Osteocyte (in vitro differentiated cells): ENCODE measurements at regions not wholly inside any gene's neighbourhood (a gene's known extent, or its start where the extent isn't known, plus 50 kb on each side); places are given as distances from the start of the nearest gene placed in this dataset.

Source experiments
- DNase-seq: peaks from one replicate; pipeline ENCODE4 v3.0.0; 2021; ENCODE audit warnings: mixed read lengths; ENCODE audit not compliant: unreplicated experiment; ENCODE audit errors: extremely low spot score
- H3K27ac Mint-ChIP-seq: one replicate; pipeline ENCODE4 v1.8.0; 2021; ENCODE audit warnings: mild to moderate bottlenecking, mixed read lengths; ENCODE audit not compliant: unreplicated experiment
- H3K27me3 Mint-ChIP-seq: one replicate; pipeline ENCODE4 v1.8.0; 2021; ENCODE audit warnings: mixed read lengths; ENCODE audit not compliant: unreplicated experiment
- H3K36me3 Mint-ChIP-seq: one replicate; pipeline ENCODE4 v1.8.0; 2021; ENCODE audit warnings: mixed read lengths; ENCODE audit not compliant: unreplicated experiment
- H3K4me1 Mint-ChIP-seq: one replicate; pipeline ENCODE4 v1.8.0; 2021; ENCODE audit warnings: mixed read lengths; ENCODE audit not compliant: unreplicated experiment
- H3K4me3 Mint-ChIP-seq: one replicate; pipeline ENCODE4 v1.8.0; 2021; ENCODE audit warnings: mild to moderate bottlenecking, moderate library complexity, mixed read lengths; ENCODE audit not compliant: unreplicated experiment
- H3K9me3 Mint-ChIP-seq: one replicate; pipeline ENCODE4 v1.8.0; 2021; ENCODE audit warnings: mixed read lengths; ENCODE audit not compliant: unreplicated experiment
- TF ChIP-seq, protein P1 (sequence below): fragments of 200-600 bp; sonication (generic); IDR thresholded peaks from 2 replicates; pipeline ENCODE4 v1.5.0; 2021; ENCODE audit warnings: antibody characterized with exemption, mild to moderate bottlenecking, moderate library complexity

DNA sequence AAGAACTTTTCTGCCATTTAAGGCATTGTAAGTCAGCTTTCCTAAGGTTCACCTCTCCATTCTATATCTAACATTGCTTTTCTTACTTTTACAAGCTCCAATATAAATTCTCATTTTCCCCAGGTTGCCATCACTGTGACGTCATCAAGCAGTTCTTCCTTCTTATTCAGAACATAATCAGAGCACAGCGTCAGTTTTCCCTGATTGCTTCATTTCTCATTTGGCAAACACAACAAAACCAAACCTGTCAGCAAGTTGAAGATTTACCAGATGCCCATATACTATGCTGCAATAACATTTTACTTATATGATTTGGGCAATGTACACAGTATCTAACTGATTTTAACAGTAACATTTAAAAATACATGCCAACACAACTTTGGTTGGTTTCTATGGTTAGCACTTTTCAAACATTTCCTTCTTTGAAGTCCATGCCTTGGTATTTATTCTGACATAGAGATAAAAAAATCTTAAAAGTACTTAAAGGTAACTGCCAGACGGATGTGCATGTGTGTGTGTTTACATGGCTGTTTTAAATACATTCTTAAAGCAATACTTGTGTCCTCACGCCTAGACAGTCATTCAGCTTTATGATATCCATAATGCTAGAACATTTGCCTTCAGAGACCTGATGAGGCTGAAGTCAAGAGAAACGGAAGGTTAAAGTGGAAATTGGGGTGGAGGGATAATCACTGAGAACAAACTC lies 264.0 kb downstream of the KLF12 start:
- Mint-ChIP-seq H3K36me3 (peaks cover 5% of the 10 kb centered on the region), H3K4me1 (peaks cover 23% of the 10 kb centered on the region), H3K27ac (peak overlapping the region; percentile 90), H3K9me3 (no peaks in the 10 kb centered on the region), H3K27me3 (no peaks in the 10 kb centered on the region), H3K4me3 (no peak overlapping the region)
- DNase-seq = no peak
- TF ChIP-seq, protein P1, sequence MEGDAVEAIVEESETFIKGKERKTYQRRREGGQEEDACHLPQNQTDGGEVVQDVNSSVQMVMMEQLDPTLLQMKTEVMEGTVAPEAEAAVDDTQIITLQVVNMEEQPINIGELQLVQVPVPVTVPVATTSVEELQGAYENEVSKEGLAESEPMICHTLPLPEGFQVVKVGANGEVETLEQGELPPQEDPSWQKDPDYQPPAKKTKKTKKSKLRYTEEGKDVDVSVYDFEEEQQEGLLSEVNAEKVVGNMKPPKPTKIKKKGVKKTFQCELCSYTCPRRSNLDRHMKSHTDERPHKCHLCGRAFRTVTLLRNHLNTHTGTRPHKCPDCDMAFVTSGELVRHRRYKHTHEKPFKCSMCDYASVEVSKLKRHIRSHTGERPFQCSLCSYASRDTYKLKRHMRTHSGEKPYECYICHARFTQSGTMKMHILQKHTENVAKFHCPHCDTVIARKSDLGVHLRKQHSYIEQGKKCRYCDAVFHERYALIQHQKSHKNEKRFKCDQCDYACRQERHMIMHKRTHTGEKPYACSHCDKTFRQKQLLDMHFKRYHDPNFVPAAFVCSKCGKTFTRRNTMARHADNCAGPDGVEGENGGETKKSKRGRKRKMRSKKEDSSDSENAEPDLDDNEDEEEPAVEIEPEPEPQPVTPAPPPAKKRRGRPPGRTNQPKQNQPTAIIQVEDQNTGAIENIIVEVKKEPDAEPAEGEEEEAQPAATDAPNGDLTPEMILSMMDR = no peak

DNA sequence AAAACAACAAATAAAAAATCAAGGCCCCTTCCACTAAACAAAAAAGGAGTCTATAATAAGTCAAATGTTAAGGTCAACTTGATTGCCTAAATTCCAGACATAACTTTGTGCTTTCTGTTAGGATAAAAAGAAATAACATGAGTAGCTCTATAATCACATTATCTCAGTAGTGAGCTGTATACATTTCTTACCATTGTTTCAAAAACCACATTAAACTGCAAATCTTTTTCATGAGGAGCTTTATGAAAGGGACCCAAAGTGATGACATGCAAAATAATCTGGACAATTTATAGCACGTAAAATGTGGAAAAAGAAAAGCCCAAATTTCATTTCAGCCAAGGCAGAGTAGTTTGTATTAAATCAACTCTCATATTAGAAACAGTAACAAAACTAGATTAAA lies 269.2 kb downstream of the KLF12 start:
- TF ChIP-seq, protein P1 = no peak
- no peaks in the 10 kb centered on the region for H3K9me3 Mint-ChIP-seq
- peaks cover 7% of the 10 kb centered on the region for H3K4me1 Mint-ChIP-seq
- H3K4me3 Mint-ChIP-seq = no peak overlapping the region
- H3K27me3 Mint-ChIP-seq = no peaks in the 10 kb centered on the region
- DNase-seq = no peak
- H3K36me3 Mint-ChIP-seq = peaks cover 6% of the 10 kb centered on the region
- no peak overlapping the region for H3K27ac Mint-ChIP-seq

DNA sequence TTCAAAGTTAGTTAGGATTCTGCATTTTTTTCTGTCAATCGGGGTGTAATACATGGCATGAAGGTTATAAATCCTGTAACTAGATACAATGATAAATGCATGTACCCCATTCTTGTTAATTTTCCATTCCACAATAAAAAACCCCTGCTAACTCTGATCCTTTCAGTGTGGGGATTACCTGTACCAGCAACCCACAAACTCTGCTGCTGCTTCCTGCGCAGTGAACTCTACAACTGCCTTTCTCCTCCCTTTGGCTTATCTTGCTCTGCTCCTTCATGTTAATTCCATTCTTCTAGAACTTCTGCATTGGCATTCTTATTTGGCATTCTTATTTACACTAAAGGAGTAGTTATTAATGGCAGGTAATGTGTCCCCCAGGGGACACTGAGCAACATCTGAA lies 273.1 kb downstream of the KLF12 start:
- peaks cover 5% of the 10 kb centered on the region for H3K4me1 Mint-ChIP-seq
- H3K27me3 Mint-ChIP-seq = no peaks in the 10 kb centered on the region
- H3K36me3 Mint-ChIP-seq = peaks cover 10% of the 10 kb centered on the region
- H3K9me3 Mint-ChIP-seq = no peaks in the 10 kb centered on the region
- no peak for DNase-seq
- TF ChIP-seq, protein P1 = no peak
- H3K27ac Mint-ChIP-seq = no peak overlapping the region
- H3K4me3 Mint-ChIP-seq = no peak overlapping the region

DNA sequence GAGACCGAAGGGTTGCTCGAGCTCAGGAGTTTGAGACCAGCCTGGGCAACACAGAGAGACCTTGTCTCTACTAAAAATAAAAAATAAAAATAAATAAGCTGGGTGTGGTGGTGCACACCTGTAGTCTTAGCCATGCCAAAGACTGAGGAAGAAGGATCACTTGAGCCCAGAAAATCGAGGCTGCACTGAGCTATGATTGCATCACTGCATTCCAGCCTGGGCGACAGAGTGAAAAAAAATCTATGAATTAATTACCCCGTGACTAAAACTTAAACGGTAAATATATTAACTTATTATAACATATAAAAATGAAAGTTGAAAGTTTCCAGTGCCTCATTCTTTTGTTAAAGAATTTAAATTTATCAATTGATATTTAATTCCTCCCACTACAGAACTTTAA lies 273.7 kb downstream of the KLF12 start:
- H3K36me3 Mint-ChIP-seq = peaks cover 7% of the 10 kb centered on the region
- peaks cover 5% of the 10 kb centered on the region for H3K4me1 Mint-ChIP-seq
- no peak overlapping the region for H3K4me3 Mint-ChIP-seq
- no peaks in the 10 kb centered on the region for H3K9me3 Mint-ChIP-seq
- DNase-seq = no peak
- no peak overlapping the region for H3K27ac Mint-ChIP-seq
- TF ChIP-seq, protein P1 = no peak
- H3K27me3 Mint-ChIP-seq = no peaks in the 10 kb centered on the region

DNA sequence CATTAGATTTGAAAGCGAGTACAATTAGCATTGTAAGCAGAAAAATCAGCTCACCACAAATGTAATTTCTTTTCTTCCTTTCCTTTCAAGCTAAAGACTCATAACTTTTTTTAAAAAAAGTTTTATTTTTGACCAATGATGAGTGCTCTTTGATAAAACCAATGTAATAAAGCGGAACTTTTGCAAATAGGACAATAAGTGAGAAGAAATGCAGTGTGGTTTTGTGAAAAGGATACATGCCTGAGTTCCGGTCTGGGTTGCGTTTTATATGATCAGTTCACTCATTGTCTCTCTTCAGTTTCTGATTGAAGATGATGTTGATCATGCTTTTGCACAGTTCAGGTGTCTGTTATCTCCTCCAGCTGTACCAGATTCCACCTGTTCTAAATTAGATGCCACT lies 274.4 kb downstream of the KLF12 start:
- Mint-ChIP-seq H3K9me3 (no peaks in the 10 kb centered on the region), H3K27ac (no peak overlapping the region), H3K4me1 (no peaks in the 10 kb centered on the region), H3K36me3 (peaks cover 7% of the 10 kb centered on the region), H3K4me3 (no peak overlapping the region), H3K27me3 (no peaks in the 10 kb centered on the region)
- no peak for DNase-seq
- TF ChIP-seq, protein P1 = no peak
